OCI-LY7 (cell line): ENCODE measurements at regions not wholly inside any gene's neighbourhood (a gene's known extent, or its start where the extent isn't known, plus 50 kb on each side); places are given as distances from the start of the nearest gene placed in this dataset.

Experiments
- BruUV-seq: library from RNA; stranded (reverse); fragments of 400-500 nt; replicated peaks from 2 replicates; lab custom pipeline; 2021; lab: Mats Ljungman, UMichigan
- CTCF ChIA-PET: fragments of 300-600 bp; sonication (Branson Sonifier 250); formaldehyde crosslinking; loops from one replicate; lab custom pipeline; 2022; ENCODE audit warnings: antibody characterized with exemption; ENCODE audit not compliant: unreplicated experiment; lab: Charles Lee
- POLR2A ChIA-PET: fragments of 300-600 bp; sonication (Branson Sonifier 250); formaldehyde crosslinking; loops from one replicate; lab custom pipeline; 2022; ENCODE audit warnings: antibody characterized with exemption; lab: Charles Lee
- DNase-seq: peaks from one replicate; pipeline ENCODE4 v3.0.0-alpha.2; 2015; ENCODE audit warnings: low spot score
- H2AFZ ChIP-seq: fragments of 200-600 bp; sonication (generic), shearing (Covaris generic); 2 replicates; pipeline ENCODE4 v1.6.1; 2014; ENCODE audit warnings: mild to moderate bottlenecking, antibody characterized with exemption, low read length, moderate library complexity
- H3K27ac ChIP-seq: fragments of 200-600 bp; sonication (generic); 2 replicates; pipeline ENCODE4 v1.5.1; 2014; ENCODE audit warnings: mixed run types, low read depth, mild to moderate bottlenecking, moderate library complexity, low read length, inconsistent platforms; ENCODE audit not compliant: poor library complexity, severe bottlenecking
- H3K36me3 ChIP-seq: fragments of 200-600 bp; sonication (generic); 2 replicates; pipeline ENCODE4 v1.6.1; 2014; ENCODE audit warnings: mild to moderate bottlenecking, antibody characterized with exemption, low read length, moderate library complexity, mixed read lengths; ENCODE audit not compliant: insufficient read depth
- H3K4me1 ChIP-seq: fragments of 200-600 bp; sonication (generic); 2 replicates; pipeline ENCODE4 v1.5.1; 2014; ENCODE audit warnings: mild to moderate bottlenecking, low read length; ENCODE audit not compliant: insufficient read depth, poor library complexity, severe bottlenecking
- H3K4me2 ChIP-seq: fragments of 200-600 bp; sonication (generic); 2 replicates; pipeline ENCODE4 v1.6.1; 2014; ENCODE audit warnings: mild to moderate bottlenecking, low read length
- H3K4me3 ChIP-seq: fragments of 200-600 bp; sonication (generic); 2 replicates; pipeline ENCODE4 v1.5.1; 2014; ENCODE audit warnings: mild to moderate bottlenecking, low read depth, low read length; ENCODE audit not compliant: poor library complexity, severe bottlenecking
- H3K79me2 ChIP-seq: fragments of 200-600 bp; sonication (generic); 2 replicates; pipeline ENCODE4 v1.6.1; 2016; ENCODE audit warnings: low read depth, mild to moderate bottlenecking, low read length, moderate library complexity, mixed read lengths; ENCODE audit not compliant: insufficient read depth
- H3K9me2 ChIP-seq: fragments of 200-600 bp; sonication (generic); 2 replicates; pipeline ENCODE4 v1.6.1; 2016; ENCODE audit warnings: mild to moderate bottlenecking, low read length, mixed read lengths; ENCODE audit not compliant: insufficient read depth
- H3K9me3 ChIP-seq: fragments of 200-600 bp; sonication (generic); 2 replicates; pipeline ENCODE4 v1.6.1; 2014; ENCODE audit warnings: mild to moderate bottlenecking, mixed run types, low read length, mixed read lengths
- H4K20me1 ChIP-seq: fragments of 200-600 bp; sonication (generic); 2 replicates; pipeline ENCODE4 v1.6.1; 2014; ENCODE audit warnings: mild to moderate bottlenecking, antibody characterized with exemption, low read length, moderate library complexity, mixed read lengths; ENCODE audit not compliant: insufficient read depth
- EZH2phosphoT487 ChIP-seq: fragments of 200-600 bp; sonication (generic); IDR thresholded peaks from 2 replicates; pipeline ENCODE4 v1.6.1; 2018; ENCODE audit warnings: low read depth, borderline replicate concordance, mild to moderate bottlenecking, mixed run types, antibody characterized with exemption, low read length, moderate library complexity, mixed read lengths
- intact Hi-C: fragments of 100-400 bp; cut with micrococcal nuclease; formaldehyde crosslinking; loops from one replicate; pipeline ENCODE4 v1.10.0; 2022; ENCODE audit not compliant: unreplicated experiment
- TF ChIP-seq, protein P1 (sequence below): fragments of 200-600 bp; sonication (generic); conservative IDR thresholded peaks from 2 replicates; pipeline ENCODE4 v1.5.1; 2014; ENCODE audit warnings: mild to moderate bottlenecking, antibody characterized with exemption, low read length, moderate library complexity, mixed read lengths

- intact Hi-C loops = no loop called here
- Histone ChIP-seq H4K20me1 (no peaks in the 10 kb centered on the region), H3K4me3 (no peak overlapping the region), H3K36me3 (no peaks in the 10 kb centered on the region), H3K27ac (no peak overlapping the region), H3K4me2 (no peak overlapping the region), H3K79me2 (no peaks in the 10 kb centered on the region), H3K9me2 (no peaks in the 10 kb centered on the region), H3K9me3 (no peaks in the 10 kb centered on the region), H2AFZ (no peak overlapping the region), H3K4me1 (no peaks in the 10 kb centered on the region)
- POLR2A ChIA-PET = no interaction called here
- no peak for DNase-seq
- CTCF ChIA-PET = no interaction called here
- TF ChIP-seq EZH2phosphoT487 = no peak
- TF ChIP-seq, protein P1, sequence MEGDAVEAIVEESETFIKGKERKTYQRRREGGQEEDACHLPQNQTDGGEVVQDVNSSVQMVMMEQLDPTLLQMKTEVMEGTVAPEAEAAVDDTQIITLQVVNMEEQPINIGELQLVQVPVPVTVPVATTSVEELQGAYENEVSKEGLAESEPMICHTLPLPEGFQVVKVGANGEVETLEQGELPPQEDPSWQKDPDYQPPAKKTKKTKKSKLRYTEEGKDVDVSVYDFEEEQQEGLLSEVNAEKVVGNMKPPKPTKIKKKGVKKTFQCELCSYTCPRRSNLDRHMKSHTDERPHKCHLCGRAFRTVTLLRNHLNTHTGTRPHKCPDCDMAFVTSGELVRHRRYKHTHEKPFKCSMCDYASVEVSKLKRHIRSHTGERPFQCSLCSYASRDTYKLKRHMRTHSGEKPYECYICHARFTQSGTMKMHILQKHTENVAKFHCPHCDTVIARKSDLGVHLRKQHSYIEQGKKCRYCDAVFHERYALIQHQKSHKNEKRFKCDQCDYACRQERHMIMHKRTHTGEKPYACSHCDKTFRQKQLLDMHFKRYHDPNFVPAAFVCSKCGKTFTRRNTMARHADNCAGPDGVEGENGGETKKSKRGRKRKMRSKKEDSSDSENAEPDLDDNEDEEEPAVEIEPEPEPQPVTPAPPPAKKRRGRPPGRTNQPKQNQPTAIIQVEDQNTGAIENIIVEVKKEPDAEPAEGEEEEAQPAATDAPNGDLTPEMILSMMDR = no peak
- no TSS peak for BruUV-seq
Measured at GRCh38 chr1:5724847-5725246, 267.4 kb downstream of the NPHP4 start.

GRCh38 chr1:5722635-5723164, 269.5 kb downstream of the NPHP4 start:
- no peak overlapping the region for H2AFZ ChIP-seq
- BruUV-seq = no TSS peak
- no peak overlapping the region for H3K27ac ChIP-seq
- no peak overlapping the region for H3K4me2 ChIP-seq
- H3K4me1 ChIP-seq = no peaks in the 10 kb centered on the region
- intact Hi-C loops = no loop called here
- H3K9me2 ChIP-seq = no peaks in the 10 kb centered on the region
- H3K4me3 ChIP-seq = no peak overlapping the region
- no peaks in the 10 kb centered on the region for H4K20me1 ChIP-seq
- no peak for DNase-seq
- no peaks in the 10 kb centered on the region for H3K79me2 ChIP-seq
- H3K36me3 ChIP-seq = no peaks in the 10 kb centered on the region
- H3K9me3 ChIP-seq = no peaks in the 10 kb centered on the region
- POLR2A ChIA-PET = no interaction called here
- TF ChIP-seq, protein P1 = no peak
- no peak for TF ChIP-seq EZH2phosphoT487
- CTCF ChIA-PET = no interaction called here

- CTCF ChIA-PET = no interaction called here
- intact Hi-C loops = no loop called here
- Histone ChIP-seq H3K9me2 (no peaks in the 10 kb centered on the region), H4K20me1 (no peaks in the 10 kb centered on the region), H3K27ac (no peak overlapping the region), H3K79me2 (no peaks in the 10 kb centered on the region), H2AFZ (no peak overlapping the region), H3K4me2 (no peak overlapping the region), H3K4me3 (no peak overlapping the region), H3K9me3 (no peaks in the 10 kb centered on the region), H3K4me1 (peaks cover 9% of the 10 kb centered on the region), H3K36me3 (no peaks in the 10 kb centered on the region)
- BruUV-seq = no TSS peak
- no peak for DNase-seq
- POLR2A ChIA-PET = no interaction called here
- TF ChIP-seq EZH2phosphoT487 = no peak
- TF ChIP-seq, protein P1 = no peak
Measured at GRCh38 chr1:5721634-5722215, 270.5 kb downstream of the NPHP4 start.
